BE2C (cell line): ENCODE measurements at regions not wholly inside any gene's neighbourhood (a gene's known extent, or its start where the extent isn't known, plus 50 kb on each side); places are given as distances from the start of the nearest gene placed in this dataset.

Experiments used
- DNase-seq: peaks from one replicate; pipeline ENCODE4 v3.0.0-alpha.2; 2020
- H3K27me3 ChIP-seq: fragments of 250-450 bp; sonication (Bioruptor Pico); 2 replicates; pipeline ENCODE4 v1.5.1; 2020; ENCODE audit warnings: mild to moderate bottlenecking
- H3K36me3 ChIP-seq: fragments of 250-450 bp; sonication (Bioruptor Pico); 2 replicates; pipeline ENCODE4 v1.5.1; 2020; ENCODE audit warnings: mild to moderate bottlenecking
- H3K4me1 ChIP-seq: fragments of 250-450 bp; sonication (Bioruptor Pico); 2 replicates; pipeline ENCODE4 v1.5.1; 2020
- H3K4me3 ChIP-seq: 2 replicates; pipeline ENCODE4 v1.5.1; 2011; ENCODE audit warnings: low read depth, low read length
- H3K9me3 ChIP-seq: fragments of 250-450 bp; sonication (Bioruptor Pico); 2 replicates; pipeline ENCODE4 v1.5.1; 2020
- TF ChIP-seq, protein P1 (sequence below): IDR thresholded peaks from 2 replicates; pipeline ENCODE4 v1.5.1; 2012; ENCODE audit warnings: mild to moderate bottlenecking, low read depth, low read length

DNA sequence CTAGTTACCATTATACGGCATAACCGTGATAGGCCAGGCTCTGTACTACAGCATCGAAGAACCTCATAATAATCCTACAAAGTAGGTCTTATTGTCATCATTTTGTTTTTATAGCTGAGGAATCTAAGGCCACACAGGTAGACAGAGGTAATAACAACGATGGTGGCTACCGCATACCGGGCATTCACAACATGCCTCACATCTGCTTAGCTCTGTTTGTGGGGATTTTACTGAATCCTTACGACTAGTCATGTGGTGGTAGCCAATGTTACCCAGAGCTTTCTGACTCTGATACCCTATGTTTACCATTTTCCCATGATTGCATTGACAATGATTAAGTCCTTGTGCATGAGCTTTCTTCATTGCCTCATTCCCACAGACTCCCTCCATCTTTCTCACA is 269.4 kb downstream of the TCF7L2 start:
- no peak for DNase-seq
- Histone ChIP-seq H3K27me3 (no peaks in the 10 kb centered on the region), H3K4me1 (peaks cover 27% of the 10 kb centered on the region), H3K4me3 (no peak overlapping the region), H3K9me3 (no peaks in the 10 kb centered on the region), H3K36me3 (no peaks in the 10 kb centered on the region)
- TF ChIP-seq, protein P1, sequence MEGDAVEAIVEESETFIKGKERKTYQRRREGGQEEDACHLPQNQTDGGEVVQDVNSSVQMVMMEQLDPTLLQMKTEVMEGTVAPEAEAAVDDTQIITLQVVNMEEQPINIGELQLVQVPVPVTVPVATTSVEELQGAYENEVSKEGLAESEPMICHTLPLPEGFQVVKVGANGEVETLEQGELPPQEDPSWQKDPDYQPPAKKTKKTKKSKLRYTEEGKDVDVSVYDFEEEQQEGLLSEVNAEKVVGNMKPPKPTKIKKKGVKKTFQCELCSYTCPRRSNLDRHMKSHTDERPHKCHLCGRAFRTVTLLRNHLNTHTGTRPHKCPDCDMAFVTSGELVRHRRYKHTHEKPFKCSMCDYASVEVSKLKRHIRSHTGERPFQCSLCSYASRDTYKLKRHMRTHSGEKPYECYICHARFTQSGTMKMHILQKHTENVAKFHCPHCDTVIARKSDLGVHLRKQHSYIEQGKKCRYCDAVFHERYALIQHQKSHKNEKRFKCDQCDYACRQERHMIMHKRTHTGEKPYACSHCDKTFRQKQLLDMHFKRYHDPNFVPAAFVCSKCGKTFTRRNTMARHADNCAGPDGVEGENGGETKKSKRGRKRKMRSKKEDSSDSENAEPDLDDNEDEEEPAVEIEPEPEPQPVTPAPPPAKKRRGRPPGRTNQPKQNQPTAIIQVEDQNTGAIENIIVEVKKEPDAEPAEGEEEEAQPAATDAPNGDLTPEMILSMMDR, result no peak

DNA sequence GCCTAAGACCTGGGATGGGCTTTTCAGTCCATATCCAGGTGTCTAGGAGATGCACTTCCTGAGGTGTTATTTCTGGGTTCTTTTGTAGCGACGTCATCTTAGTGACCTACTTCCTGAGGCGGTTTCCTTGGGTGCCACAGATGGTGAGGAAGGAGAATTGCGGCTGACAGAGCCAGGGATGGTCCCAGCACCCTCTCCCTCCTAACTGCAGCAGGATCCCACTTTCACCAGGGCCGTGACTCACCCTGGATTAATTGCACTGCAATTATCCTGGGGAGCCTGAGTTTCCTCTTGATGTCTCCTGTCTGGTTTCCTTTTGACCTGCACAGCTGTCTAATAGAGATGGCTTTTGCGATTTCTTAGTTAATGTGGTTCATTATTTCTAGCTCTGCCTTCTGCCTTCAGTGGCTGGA is 271.7 kb downstream of the TCF7L2 start:
- peak; percentile 85 for DNase-seq
- Histone ChIP-seq H3K9me3 (no peaks in the 10 kb centered on the region), H3K4me1 (peaks cover 27% of the 10 kb centered on the region), H3K4me3 (peak overlapping the region; percentile 35), H3K27me3 (no peaks in the 10 kb centered on the region), H3K36me3 (no peaks in the 10 kb centered on the region)
- TF ChIP-seq, protein P1, result peak; percentile 30

DNA sequence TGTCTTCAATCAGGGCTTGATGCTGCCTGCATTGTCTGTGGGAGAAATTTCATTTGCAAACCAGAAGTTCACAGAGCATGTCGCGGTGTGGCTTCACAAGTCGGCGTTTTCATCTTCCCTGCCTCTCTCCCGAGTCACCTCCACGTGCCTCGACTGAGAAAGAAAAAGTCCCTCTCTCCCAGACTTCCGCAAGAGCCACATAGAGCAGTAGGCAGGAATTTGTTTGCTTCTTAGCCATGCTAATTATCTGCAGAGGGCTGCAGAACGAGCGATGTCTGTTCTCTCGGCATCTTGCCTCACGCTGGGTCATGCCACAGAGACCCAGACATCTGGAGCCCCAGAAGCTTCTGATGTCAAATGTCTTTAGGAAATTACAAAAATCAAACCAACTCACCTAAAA is 272.2 kb downstream of the TCF7L2 start:
- H3K27me3 ChIP-seq, result no peaks in the 10 kb centered on the region
- H3K4me1 ChIP-seq, result peaks cover 27% of the 10 kb centered on the region
- no peak for DNase-seq
- peak overlapping the region; percentile 35 for H3K4me3 ChIP-seq
- TF ChIP-seq, protein P1, result no peak
- H3K36me3 ChIP-seq, result no peaks in the 10 kb centered on the region
- no peaks in the 10 kb centered on the region for H3K9me3 ChIP-seq

DNA sequence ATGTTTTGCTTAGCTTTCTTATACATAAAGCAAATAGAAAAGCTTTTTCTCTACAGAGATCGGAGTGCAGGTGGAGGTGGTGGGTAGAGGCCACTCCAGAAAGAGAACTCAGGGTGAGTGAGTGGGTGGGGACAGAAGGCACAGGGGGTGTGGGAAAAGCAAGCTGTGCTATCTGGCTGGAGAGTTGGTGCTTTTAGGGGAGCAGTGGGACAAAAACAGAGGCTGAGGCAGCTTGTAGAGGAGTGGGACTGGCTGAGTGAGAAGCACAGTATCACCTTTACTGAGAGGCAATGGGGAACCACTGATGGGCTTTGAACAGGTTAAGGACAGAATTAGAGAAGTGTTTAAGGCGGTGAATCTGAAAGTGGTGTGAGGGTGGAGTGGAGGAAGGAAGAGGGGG is 275.3 kb downstream of the TCF7L2 start:
- Histone ChIP-seq H3K27me3 (no peaks in the 10 kb centered on the region), H3K9me3 (no peaks in the 10 kb centered on the region), H3K4me3 (no peak overlapping the region), H3K4me1 (peaks cover 32% of the 10 kb centered on the region), H3K36me3 (no peaks in the 10 kb centered on the region)
- DNase-seq, result no peak
- TF ChIP-seq, protein P1, result no peak

DNA sequence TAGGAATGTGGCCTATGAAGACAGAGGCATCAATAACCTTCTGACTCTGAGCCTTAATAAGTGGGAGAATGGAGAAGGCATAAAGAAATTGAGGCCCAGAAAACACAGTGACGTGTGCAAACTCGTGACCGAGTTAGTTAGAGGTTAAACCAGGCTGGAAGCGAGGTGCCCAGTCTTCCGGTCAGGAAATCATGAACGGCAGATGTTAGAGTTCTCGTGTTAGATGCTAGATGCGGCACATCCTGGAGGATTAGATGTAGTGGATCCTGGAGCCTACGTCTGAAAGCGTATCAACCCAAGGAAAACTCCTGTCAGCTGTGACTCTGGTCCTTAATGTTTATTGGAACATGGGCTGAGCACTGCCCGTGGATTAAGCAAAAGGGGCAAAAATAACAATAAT is 275.9 kb downstream of the TCF7L2 start:
- no peak overlapping the region for H3K4me3 ChIP-seq
- H3K4me1 ChIP-seq, result peaks cover 28% of the 10 kb centered on the region
- DNase-seq, result no peak
- TF ChIP-seq, protein P1, result no peak
- H3K36me3 ChIP-seq, result no peaks in the 10 kb centered on the region
- no peaks in the 10 kb centered on the region for H3K9me3 ChIP-seq
- H3K27me3 ChIP-seq, result no peaks in the 10 kb centered on the region

DNA sequence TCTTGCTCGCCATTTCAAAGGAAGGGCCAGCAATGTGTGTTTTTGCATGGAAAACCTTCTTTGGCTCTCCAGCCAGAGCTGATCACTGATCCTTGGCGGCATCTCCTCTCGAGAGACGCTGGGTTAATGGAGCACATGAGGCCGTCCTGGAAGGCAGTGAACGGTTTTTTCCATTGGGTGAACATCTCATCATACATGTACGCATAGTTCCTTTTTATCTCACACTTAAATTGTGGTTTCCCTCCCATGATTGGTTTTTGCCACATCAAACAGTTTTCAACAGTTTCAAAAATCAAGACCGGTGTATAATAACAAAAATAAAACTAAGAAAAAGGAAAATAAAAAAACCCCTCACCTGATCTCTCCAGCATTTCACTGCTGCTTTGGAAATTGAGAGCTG is 276.4 kb downstream of the TCF7L2 start:
- no peaks in the 10 kb centered on the region for H3K27me3 ChIP-seq
- H3K36me3 ChIP-seq, result no peaks in the 10 kb centered on the region
- TF ChIP-seq, protein P1, result no peak
- no peaks in the 10 kb centered on the region for H3K9me3 ChIP-seq
- H3K4me3 ChIP-seq, result no peak overlapping the region
- H3K4me1 ChIP-seq, result peaks cover 23% of the 10 kb centered on the region
- no peak for DNase-seq
